Upper lobe of left lung (tissue), 6 donors: ENCODE measurements at regions not wholly inside any gene's neighbourhood (a gene's known extent, or its start where the extent isn't known, plus 50 kb on each side); places are given as distances from the start of the nearest gene placed in this dataset.

Experiments used
- ATAC-seq, 2 donors: fragments of 200-7000 bp; cut with Tn5 transposase; one replicate each; pipeline ENCODE4 v1.9.1; 2022; ENCODE audit warnings: mild to moderate bottlenecking in 2 of 2, moderate library complexity in 2 of 2; ENCODE audit not compliant: low FRiP score in 2 of 2
- DNase-seq, 2 donors: peaks; one replicate each; pipeline ENCODE4 v3.0.0-alpha.2; 2019 to 2020
- H3K27ac ChIP-seq, 4 donors: fragments of 200-600 bp; sonication (generic); one replicate each; pipeline ENCODE4 v1.5.1; 2016 to 2019
- H3K27me3 ChIP-seq, 4 donors: fragments of 200-600 bp; sonication (generic); one replicate each; pipeline ENCODE4 v1.5.1; 2017 to 2019
- H3K36me3 ChIP-seq, 4 donors: fragments of 200-600 bp; sonication (generic); one replicate each; pipeline ENCODE4 v1.5.1; 2016 to 2019
- H3K4me1 ChIP-seq, 4 donors: fragments of 200-600 bp; sonication (generic); one replicate each; pipeline ENCODE4 v1.5.1; 2018 to 2019
- H3K4me3 ChIP-seq, 4 donors: fragments of 200-600 bp; sonication (generic); one replicate each; pipeline ENCODE4 v1.5.1; 2017 to 2019; ENCODE audit warnings: mild to moderate bottlenecking in 2 of 4, moderate library complexity in 1 of 4
- H3K9me3 ChIP-seq, 4 donors: fragments of 200-600 bp; sonication (generic); one replicate each; pipeline ENCODE4 v1.5.1; 2018 to 2019
- CTCF ChIP-seq, 6 experiments: fragments of 450-650 bp in 4 of 6; fragments of 200-600 bp in 2 of 6; sonication (generic) in 2 of 6; IDR thresholded peaks; one replicate each; pipeline ENCODE4 v1.5.1; 2016 to 2019; ENCODE audit warnings: antibody characterized with exemption in 6 of 6
- EP300 ChIP-seq, 4 donors: sonication (generic); formaldehyde crosslinking; IDR thresholded peaks; one replicate each; pipeline ENCODE4 v1.5.1; 2017; ENCODE audit warnings: antibody characterized with exemption in 4 of 4, control low read depth in 2 of 4
- POLR2A ChIP-seq, 4 donors: fragments of 450-650 bp; IDR thresholded peaks; one replicate each; pipeline ENCODE4 v1.5.1; 2016 to 2017; ENCODE audit warnings: antibody characterized with exemption in 4 of 4, mild to moderate bottlenecking in 2 of 4
- POLR2AphosphoS5 ChIP-seq, 2 donors: sonication (generic); formaldehyde crosslinking; IDR thresholded peaks; one replicate each; pipeline ENCODE4 v1.5.1; 2017; ENCODE audit warnings: antibody characterized with exemption in 2 of 2
- WGBS, 2 donors: methylation state at CpG; one replicate each; pipeline ENCODE4 v1.1.5; 2017 to 2018; 5-methylcytosine and 5-hydroxymethylcytosine counted together
- donor health status: DM: no; HTN: no; CAD: no; lungs with moderate emphysema.
- donor health status: DM: no; HTN: yes; CAD: no; lungs with severe emphysema.

GRCh38 chr15:62462721-62463120, 297.6 kb upstream of the C2CD4B start:
- H3K4me1 ChIP-seq: no peaks in the 10 kb centered on the region
- ATAC-seq: no peak
- no peaks in the 10 kb centered on the region for H3K36me3 ChIP-seq
- no peak for TF ChIP-seq EP300 (IDR thresholded peaks at IDR 0.05)
- TF ChIP-seq CTCF (IDR thresholded peaks at IDR 0.05): no peak
- TF ChIP-seq POLR2A (IDR thresholded peaks at IDR 0.05): no peak
- no peak for TF ChIP-seq POLR2AphosphoS5 (IDR thresholded peaks at IDR 0.05)
- H3K4me3 ChIP-seq: no peak overlapping the region
- DNase-seq: no peak
- no peak overlapping the region for H3K27ac ChIP-seq
- WGBS, 2 donors: 77 to 81% methylated on average over 7 of the region's 7 CpGs
- no peaks in the 10 kb centered on the region for H3K27me3 ChIP-seq
- no peaks in the 10 kb centered on the region for H3K9me3 ChIP-seq

- DNase-seq: no peak
- WGBS, 2 donors: 50 to 56% methylated on average over 5 of the region's 5 CpGs
- ATAC-seq: no peak
Observed at GRCh38 chr15:62464705-62465104, 299.6 kb upstream of the C2CD4B start.

GRCh38 chr15:62465173-62465572, 300.1 kb upstream of the C2CD4B start:
- H3K27me3 ChIP-seq: no peaks in the 10 kb centered on the region
- no peak for DNase-seq
- peaks cover 0 to 11% (median 7%) of the 10 kb centered on the region in 4 donors for H3K4me1 ChIP-seq
- no peaks in the 10 kb centered on the region for H3K9me3 ChIP-seq
- ATAC-seq: no peak
- TF ChIP-seq POLR2AphosphoS5 (IDR thresholded peaks at IDR 0.05) (no peak), POLR2A (IDR thresholded peaks at IDR 0.05) (no peak), EP300 (IDR thresholded peaks at IDR 0.05) (no peak), CTCF (IDR thresholded peaks at IDR 0.05) (no peak)
- no peak overlapping the region for H3K27ac ChIP-seq
- no peak overlapping the region for H3K4me3 ChIP-seq
- H3K36me3 ChIP-seq: no peaks in the 10 kb centered on the region
- WGBS, 2 donors: 65 to 78% methylated on average over 12 of the region's 12 CpGs

More at GRCh38 chr15:62464705-62465104, 299.6 kb upstream of the C2CD4B start:
- no peaks in the 10 kb centered on the region for H3K9me3 ChIP-seq
- no peaks in the 10 kb centered on the region for H3K27me3 ChIP-seq
- no peak for TF ChIP-seq EP300 (IDR thresholded peaks at IDR 0.05)
- TF ChIP-seq POLR2AphosphoS5 (IDR thresholded peaks at IDR 0.05): no peak
- no peak for TF ChIP-seq CTCF (IDR thresholded peaks at IDR 0.05)
- TF ChIP-seq POLR2A (IDR thresholded peaks at IDR 0.05): no peak
- no peaks in the 10 kb centered on the region for H3K36me3 ChIP-seq
- no peak overlapping the region for H3K27ac ChIP-seq
- H3K4me3 ChIP-seq: no peak overlapping the region
- H3K4me1 ChIP-seq: peaks cover 0 to 6% (median 3%) of the 10 kb centered on the region in 4 donors

GRCh38 chr15:62469478-62469873, 304.4 kb upstream of the C2CD4B start:
- H3K27me3 ChIP-seq: no peaks in the 10 kb centered on the region
- ATAC-seq (peak; percentile 23 to 57), DNase-seq (peak in 1 of 2 donors; percentile 63)
- TF ChIP-seq CTCF (IDR thresholded peaks at IDR 0.05): no peak
- TF ChIP-seq EP300 (IDR thresholded peaks at IDR 0.05): no peak
- TF ChIP-seq POLR2AphosphoS5 (IDR thresholded peaks at IDR 0.05): peak in 1 of 2 donors; percentile 23
- TF ChIP-seq POLR2A (IDR thresholded peaks at IDR 0.05): no peak
- H3K36me3 ChIP-seq: no peaks in the 10 kb centered on the region
- H3K27ac ChIP-seq: peak overlapping the region in 3 of 4 donors; percentile 37 to 57 (median 54)
- H3K4me1 ChIP-seq: peaks cover 0 to 27% (median 14%) of the 10 kb centered on the region in 4 donors
- no peak overlapping the region for H3K4me3 ChIP-seq
- H3K9me3 ChIP-seq: no peaks in the 10 kb centered on the region
